GM18505 (cell line): ENCODE measurements at regions not wholly inside any gene's neighbourhood (a gene's known extent, or its start where the extent isn't known, plus 50 kb on each side); places are given as distances from the start of the nearest gene placed in this dataset.

Source experiments
- ATAC-seq: cut with Tn5 transposase; IDR thresholded peaks from one replicate; pipeline ENCODE4 v1.9.1; 2021; ENCODE audit not compliant: unreplicated experiment
- POLR2A ChIP-seq: IDR thresholded peaks from 4 replicates; pipeline ENCODE4 v1.6.1; 2011; ENCODE audit warnings: borderline replicate concordance; ENCODE audit not compliant: insufficient read depth, insufficient read length; ENCODE audit errors: extremely low read depth

DNA sequence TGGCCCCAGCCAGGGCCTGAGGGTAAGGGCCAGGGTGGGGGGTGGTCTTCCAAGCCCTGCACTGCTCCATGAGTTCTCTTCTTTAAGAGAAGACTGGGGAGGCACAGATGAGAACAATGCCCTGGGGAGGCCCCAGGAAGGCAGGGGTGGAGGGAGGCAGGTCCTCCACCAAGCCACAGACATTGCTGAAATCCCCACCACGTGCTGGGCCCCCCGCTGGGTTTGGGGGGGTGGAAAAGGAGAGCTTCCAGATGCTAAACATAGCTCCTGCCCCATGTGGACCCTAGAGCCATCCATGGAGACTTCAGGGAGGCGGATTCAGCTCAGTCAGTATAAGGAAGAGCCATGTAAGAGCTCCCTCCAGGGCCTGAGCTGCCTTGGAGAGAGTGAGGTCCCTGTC, 157.8 kb upstream of the LINGO1 start:
- ATAC-seq, result no peak
- TF ChIP-seq POLR2A, result no peak

GRCh38 chr15:77786956-77787355, 154.2 kb upstream of the LINGO1 start:
- ATAC-seq, result no peak
- TF ChIP-seq POLR2A, result no peak

- TF ChIP-seq POLR2A, result no peak
- ATAC-seq, result no peak
Measured at GRCh38 chr15:77786181-77786890, 153.6 kb upstream of the LINGO1 start.

GRCh38 chr15:77784361-77785292, 151.9 kb upstream of the LINGO1 start:
- ATAC-seq, result no peak
- no peak for TF ChIP-seq POLR2A

GRCh38 chr15:77783636-77784035, 150.9 kb upstream of the LINGO1 start:
- TF ChIP-seq POLR2A, result no peak
- no peak for ATAC-seq

GRCh38 chr15:77782691-77783090, 150.0 kb upstream of the LINGO1 start:
- no peak for TF ChIP-seq POLR2A
- no peak for ATAC-seq

- ATAC-seq, result no peak
- TF ChIP-seq POLR2A, result no peak
Measured at GRCh38 chr15:77781946-77782240, 149.2 kb upstream of the LINGO1 start.

DNA sequence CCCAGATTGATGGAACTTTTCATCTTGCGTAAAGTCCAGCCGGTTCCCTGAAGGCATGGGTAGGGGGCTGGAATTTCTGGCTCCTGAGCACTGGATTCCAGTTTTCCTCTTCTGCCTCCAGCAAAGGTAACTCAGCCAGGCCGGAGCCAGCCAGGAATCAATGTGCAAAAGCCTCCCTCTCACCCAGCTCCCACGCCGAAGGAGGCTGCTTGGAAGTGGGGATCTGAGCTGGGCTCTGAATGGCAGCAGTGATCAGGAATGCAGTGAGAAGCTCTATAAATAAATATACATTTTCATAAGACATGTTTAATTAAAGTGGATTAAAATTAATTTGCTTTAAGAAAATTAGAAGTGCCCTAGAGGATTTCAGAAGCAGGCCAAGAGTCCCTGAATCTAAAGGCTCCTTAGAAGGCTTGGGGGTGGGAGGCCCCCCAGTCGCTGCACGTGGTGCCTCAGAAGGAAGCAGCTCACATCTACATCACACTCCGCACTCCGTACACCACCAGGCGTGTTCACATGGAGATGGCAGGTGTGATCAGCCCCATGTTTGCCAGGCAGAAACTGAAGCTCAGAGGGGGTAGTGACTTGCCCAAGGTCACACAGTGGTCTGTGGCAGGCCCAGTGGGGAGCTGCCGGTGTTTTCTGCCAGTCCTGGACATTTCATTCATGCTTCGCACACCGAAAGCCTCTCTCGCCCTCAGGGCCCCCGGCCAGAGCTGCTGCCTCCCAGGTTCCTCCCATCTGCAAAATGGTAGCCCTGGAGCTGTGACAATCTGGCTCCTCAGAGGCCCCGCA, 148.6 kb upstream of the LINGO1 start:
- TF ChIP-seq POLR2A, result no peak
- ATAC-seq, result no peak

GRCh38 chr15:77778802-77779201, 146.1 kb upstream of the LINGO1 start:
- ATAC-seq, result no peak
- TF ChIP-seq POLR2A, result no peak

DNA sequence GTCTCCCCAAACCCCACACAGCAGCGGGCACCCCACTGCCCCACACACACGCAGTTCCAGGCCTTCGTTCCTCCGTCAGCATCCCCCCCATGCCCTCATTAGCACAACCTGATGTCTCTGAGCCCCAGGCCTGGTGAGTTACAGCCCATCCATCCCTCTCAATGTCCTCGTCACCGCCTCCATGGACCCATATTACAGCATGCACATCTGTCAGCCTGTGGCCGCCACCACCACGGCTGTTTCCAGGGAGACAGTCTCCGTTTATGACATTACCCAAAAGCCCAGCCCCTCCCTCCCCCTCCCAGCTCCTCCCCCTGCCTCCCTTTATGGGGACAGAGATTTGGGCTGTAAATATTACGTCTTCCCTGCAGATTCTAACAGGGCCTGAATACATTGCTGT, 143.1 kb upstream of the LINGO1 start:
- TF ChIP-seq POLR2A, result no peak
- ATAC-seq, result no peak

GRCh38 chr15:77775373-77775772, 142.7 kb upstream of the LINGO1 start:
- ATAC-seq, result no peak
- no peak for TF ChIP-seq POLR2A

GRCh38 chr15:77774350-77774749, 141.6 kb upstream of the LINGO1 start:
- no peak for TF ChIP-seq POLR2A
- no peak for ATAC-seq

DNA sequence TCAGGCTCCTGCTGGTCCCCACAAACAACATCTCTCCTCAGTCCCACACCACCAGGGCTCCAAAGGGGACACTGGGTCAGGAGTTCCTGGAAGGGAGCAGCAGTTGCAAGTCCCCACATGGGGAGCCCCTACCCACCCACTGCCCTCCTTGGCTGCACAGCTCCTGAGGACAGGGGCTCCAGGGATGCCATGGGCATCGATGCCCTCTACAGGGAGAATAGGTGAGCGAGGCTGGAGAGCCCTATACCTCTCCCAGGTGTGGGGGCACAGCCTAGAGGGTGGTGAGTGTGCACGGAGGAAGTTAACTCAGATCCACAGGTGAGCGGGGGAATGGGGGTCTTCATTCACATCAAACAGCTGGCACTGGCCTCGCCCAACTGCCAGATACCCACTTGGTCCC, 141.2 kb upstream of the LINGO1 start:
- TF ChIP-seq POLR2A, result no peak
- no peak for ATAC-seq
